Mesenchymal stem cell (in vitro differentiated cells and primary cell): ENCODE measurements at regions not wholly inside any gene's neighbourhood (a gene's known extent, or its start where the extent isn't known, plus 50 kb on each side); places are given as distances from the start of the nearest gene placed in this dataset.

Source experiments
- DNase-seq: peaks from one replicate; pipeline ENCODE4 v3.0.0-alpha.2; 2013
- H2AFZ ChIP-seq: one replicate; pipeline ENCODE4 v1.6.1; 2013; ENCODE audit warnings: low read depth, mild to moderate bottlenecking, control low read depth, inconsistent platforms, low read length, moderate library complexity
- H2AK5ac ChIP-seq: 2 replicates; pipeline ENCODE4 v1.6.1; 2013; ENCODE audit warnings: low read length, moderate library complexity, mild to moderate bottlenecking, inconsistent platforms; ENCODE audit not compliant: severe bottlenecking
- H2BK120ac ChIP-seq: one replicate; pipeline ENCODE4 v1.6.1; 2013; ENCODE audit warnings: low read depth, mild to moderate bottlenecking, inconsistent platforms, low read length, moderate library complexity
- H2BK12ac ChIP-seq, 2 experiments: one replicate each; pipeline ENCODE4 v1.6.1; 2013; ENCODE audit warnings: inconsistent platforms in 2 of 2, low read length in 2 of 2, mild to moderate bottlenecking in 2 of 2, moderate library complexity in 2 of 2, control low read depth in 1 of 2
- H2BK15ac ChIP-seq: one replicate; pipeline ENCODE4 v1.6.1; 2013; ENCODE audit warnings: mild to moderate bottlenecking, low read depth, inconsistent platforms; ENCODE audit not compliant: poor library complexity, severe bottlenecking
- H2BK5ac ChIP-seq: 2 replicates; pipeline ENCODE4 v1.6.1; 2013; ENCODE audit warnings: low read depth, mild to moderate bottlenecking, low read length, control low read depth, inconsistent platforms; ENCODE audit not compliant: poor library complexity, severe bottlenecking
- H3K14ac ChIP-seq, 2 experiments: one replicate each; pipeline ENCODE4 v1.6.1; 2013; ENCODE audit warnings: inconsistent platforms in 2 of 2, low read length in 2 of 2, control low read depth in 1 of 2, mild to moderate bottlenecking in 1 of 2, moderate library complexity in 1 of 2
- H3K18ac ChIP-seq, 2 experiments: one replicate each; pipeline ENCODE4 v1.6.1; 2013; ENCODE audit warnings: inconsistent platforms in 2 of 2, low read length in 2 of 2, control low read depth in 1 of 2, low read depth in 1 of 2, mild to moderate bottlenecking in 1 of 2
- H3K23ac ChIP-seq, 2 experiments: one replicate each; pipeline ENCODE4 v1.6.1; 2013; ENCODE audit warnings: inconsistent platforms in 2 of 2, low read length in 2 of 2, mild to moderate bottlenecking in 2 of 2, moderate library complexity in 2 of 2, control low read depth in 1 of 2
- H3K27ac ChIP-seq: 2 replicates; pipeline ENCODE4 v1.5.1; 2013; ENCODE audit warnings: mild to moderate bottlenecking, moderate library complexity, low read length, control low read depth, inconsistent platforms; ENCODE audit not compliant: poor library complexity, severe bottlenecking
- H3K27me3 ChIP-seq, 2 experiments: 2 replicates each; pipeline versions ENCODE4 v1.6.1 to v1.7.0; 2013; ENCODE audit warnings: low read length in 2 of 2, mild to moderate bottlenecking in 2 of 2, moderate library complexity in 2 of 2, control low read depth in 1 of 2, inconsistent platforms in 1 of 2; ENCODE audit not compliant: control insufficient read depth in 1 of 2, insufficient read depth in 1 of 2
- H3K36me3 ChIP-seq, 2 experiments: 2 replicates each; pipeline versions ENCODE4 v1.6.1 to v1.7.0; 2013; ENCODE audit warnings: low read length in 2 of 2, control low read depth in 1 of 2, inconsistent platforms in 1 of 2, low read depth in 1 of 2, mild to moderate bottlenecking in 1 of 2; ENCODE audit not compliant: insufficient read depth in 2 of 2, control insufficient read depth in 1 of 2
- H3K4ac ChIP-seq, 2 experiments: one replicate each; pipeline ENCODE4 v1.6.1; 2013; ENCODE audit warnings: inconsistent platforms in 2 of 2, low read length in 2 of 2, mild to moderate bottlenecking in 2 of 2, moderate library complexity in 2 of 2, control low read depth in 1 of 2, low read depth in 1 of 2
- H3K4me1 ChIP-seq: 2 replicates; pipeline ENCODE4 v1.6.1; 2013; ENCODE audit warnings: low read depth, low read length, control low read depth; ENCODE audit not compliant: control insufficient read depth, insufficient read depth
- H3K4me2 ChIP-seq: 2 replicates; pipeline ENCODE4 v1.6.1; 2013; ENCODE audit warnings: low read length, mild to moderate bottlenecking, inconsistent platforms; ENCODE audit not compliant: poor library complexity, severe bottlenecking
- H3K4me3 ChIP-seq, 2 experiments: 2 replicates each; pipeline versions ENCODE4 v1.5.1 to v1.7.0; 2013; ENCODE audit warnings: low read length in 2 of 2, mild to moderate bottlenecking in 2 of 2, control low read depth in 1 of 2, low read depth in 1 of 2; ENCODE audit not compliant: insufficient read depth in 1 of 2
- H3K79me1 ChIP-seq: replicated peaks from 2 replicates; pipeline ENCODE4 v1.6.1; 2013; ENCODE audit warnings: mild to moderate bottlenecking, control low read depth, low read length, inconsistent platforms; ENCODE audit not compliant: poor library complexity, severe bottlenecking
- H3K9ac ChIP-seq: 2 replicates; pipeline ENCODE4 v1.7.0; 2013; ENCODE audit warnings: mild to moderate bottlenecking, low read length, moderate library complexity
- H3K9me3 ChIP-seq: 2 replicates; pipeline ENCODE4 v1.7.0; 2013; ENCODE audit warnings: mild to moderate bottlenecking, low read length; ENCODE audit not compliant: control insufficient read depth
- H4K8ac ChIP-seq: one replicate; pipeline ENCODE4 v1.6.1; 2013; ENCODE audit warnings: inconsistent platforms, mild to moderate bottlenecking, low read length, moderate library complexity
- H4K91ac ChIP-seq: one replicate; pipeline ENCODE4 v1.6.1; 2013; ENCODE audit warnings: mild to moderate bottlenecking, low read length, inconsistent platforms
- WGBS: methylation state at CpG from one replicate; pipeline ENCODE4 v1.1.7; 2013; ENCODE audit warnings: mixed read lengths; 5-methylcytosine and 5-hydroxymethylcytosine counted together

DNA sequence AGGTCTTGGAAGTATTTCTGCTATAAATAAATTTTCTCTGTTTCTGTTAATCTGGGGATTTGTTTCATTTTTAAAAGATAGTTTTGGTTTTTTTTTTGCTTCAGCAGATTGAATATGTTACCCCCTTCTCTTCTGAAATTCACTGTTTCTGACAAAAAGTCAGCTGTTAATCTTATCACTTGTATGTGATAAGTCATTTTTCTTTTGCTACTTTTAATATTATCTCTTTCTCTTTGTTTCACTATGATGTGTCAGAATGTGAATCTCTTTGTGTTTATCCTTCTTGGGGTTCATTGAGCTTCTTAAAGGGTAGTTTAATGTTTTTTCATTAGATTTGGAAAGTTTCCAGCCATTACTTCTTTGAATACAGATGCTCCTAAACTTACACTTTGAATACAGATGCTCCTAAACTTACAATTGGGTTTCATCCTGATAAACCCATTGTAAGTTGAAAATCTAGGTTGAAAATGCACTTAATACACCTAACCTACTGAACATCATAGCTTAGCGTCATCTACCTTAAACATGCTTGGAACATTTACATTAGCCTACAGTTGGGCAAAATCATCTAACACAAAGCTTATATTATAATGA is 154.2 kb upstream of the COL21A1 start:
- peaks cover 8% of the 10 kb centered on the region for H3K4me1 ChIP-seq
- 100% methylated on average over 1 of the region's 1 CpG for WGBS
- no peak overlapping the region for H2BK5ac ChIP-seq

GRCh38 chr6:56400273-56400672 is 152.9 kb upstream of the COL21A1 start:
- Histone ChIP-seq H3K79me1 (no peaks in the 10 kb centered on the region), H3K4me2 (peak overlapping the region; percentile 62), H3K4me3 (no peak overlapping the region), H3K14ac (no peak overlapping the region), H2BK5ac (no peak overlapping the region), H3K27me3 (no peaks in the 10 kb centered on the region), H3K4ac (no peak overlapping the region), H3K36me3 (no peaks in the 10 kb centered on the region), H3K9me3 (peaks cover 18% of the 10 kb centered on the region), H3K18ac (no peak overlapping the region), H3K23ac (no peak overlapping the region), H2AFZ (no peak overlapping the region), H2BK15ac (no peak overlapping the region), H2BK120ac (no peak overlapping the region), H3K4me1 (peaks cover 7% of the 10 kb centered on the region), H3K27ac (peak overlapping the region; percentile 68), H3K9ac (no peak overlapping the region), H4K8ac (no peak overlapping the region), H2AK5ac (no peak overlapping the region), H4K91ac (no peak overlapping the region), H2BK12ac (no peak overlapping the region)
- 86% methylated on average over 4 of the region's 4 CpGs for WGBS
- no peak for DNase-seq

More for the DNA sequence above, 154.2 kb upstream of the COL21A1 start:
- Histone ChIP-seq H3K18ac (no peak overlapping the region), H3K27ac (no peak overlapping the region), H2BK12ac (no peak overlapping the region), H2BK120ac (no peak overlapping the region), H2AK5ac (no peak overlapping the region), H2BK15ac (no peak overlapping the region), H3K4me3 (no peak overlapping the region), H4K8ac (no peak overlapping the region), H3K27me3 (no peaks in the 10 kb centered on the region), H3K4me2 (no peak overlapping the region), H3K23ac (no peak overlapping the region), H3K14ac (no peak overlapping the region), H2AFZ (no peak overlapping the region), H3K9me3 (peaks cover 11% of the 10 kb centered on the region), H3K9ac (no peak overlapping the region), H3K79me1 (no peaks in the 10 kb centered on the region), H3K36me3 (no peaks in the 10 kb centered on the region), H3K4ac (no peak overlapping the region), H4K91ac (no peak overlapping the region)
- no peak for DNase-seq

DNA sequence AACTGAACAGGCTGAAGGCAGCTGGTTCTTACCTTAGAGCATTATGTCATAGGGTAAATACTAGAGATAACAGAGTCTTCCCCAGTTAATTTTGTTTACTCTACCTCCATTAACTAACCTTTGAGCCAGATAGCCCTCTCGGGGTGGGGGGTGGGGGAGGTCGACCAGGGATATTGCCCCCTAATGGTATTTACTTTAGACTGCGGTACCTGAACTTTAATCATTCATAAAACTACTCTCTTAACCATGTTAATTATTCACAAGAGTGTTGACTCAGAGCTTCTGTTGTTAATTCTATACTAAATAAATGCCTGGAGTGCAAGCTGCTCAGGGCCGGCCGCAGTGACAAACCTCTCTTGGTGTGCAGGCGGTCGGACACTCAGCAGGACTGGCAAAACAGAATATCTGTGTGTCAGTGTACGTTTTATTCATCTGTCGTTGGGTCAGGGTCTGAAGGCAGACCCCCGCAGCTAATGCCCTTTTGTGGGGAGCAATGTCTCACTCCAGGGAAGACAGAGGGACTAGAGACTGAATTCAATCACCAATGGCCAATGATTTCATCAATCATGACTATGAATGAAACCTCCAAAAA is 152.4 kb upstream of the COL21A1 start:
- no peak overlapping the region for H3K14ac ChIP-seq
- no peak overlapping the region for H3K4ac ChIP-seq
- H3K36me3 ChIP-seq, result no peaks in the 10 kb centered on the region
- H3K9ac ChIP-seq, result no peak overlapping the region
- no peak overlapping the region for H2BK12ac ChIP-seq
- H3K79me1 ChIP-seq, result no peaks in the 10 kb centered on the region
- no peak overlapping the region for H3K18ac ChIP-seq
- no peak overlapping the region for H4K91ac ChIP-seq
- peaks cover 5% of the 10 kb centered on the region for H3K4me1 ChIP-seq
- 93% methylated on average over 7 of the region's 10 CpGs for WGBS
- H2AK5ac ChIP-seq, result no peak overlapping the region
- H4K8ac ChIP-seq, result no peak overlapping the region
- no peak overlapping the region for H2BK15ac ChIP-seq
- no peak overlapping the region for H3K4me3 ChIP-seq
- H3K23ac ChIP-seq, result no peak overlapping the region
- H2BK5ac ChIP-seq, result no peak overlapping the region
- H2AFZ ChIP-seq, result no peak overlapping the region
- peaks cover 18% of the 10 kb centered on the region for H3K9me3 ChIP-seq
- H3K4me2 ChIP-seq, result peak overlapping the region; percentile 43
- no peak for DNase-seq
- H2BK120ac ChIP-seq, result no peak overlapping the region
- peak overlapping the region; percentile 76 for H3K27ac ChIP-seq
- no peaks in the 10 kb centered on the region for H3K27me3 ChIP-seq

DNA sequence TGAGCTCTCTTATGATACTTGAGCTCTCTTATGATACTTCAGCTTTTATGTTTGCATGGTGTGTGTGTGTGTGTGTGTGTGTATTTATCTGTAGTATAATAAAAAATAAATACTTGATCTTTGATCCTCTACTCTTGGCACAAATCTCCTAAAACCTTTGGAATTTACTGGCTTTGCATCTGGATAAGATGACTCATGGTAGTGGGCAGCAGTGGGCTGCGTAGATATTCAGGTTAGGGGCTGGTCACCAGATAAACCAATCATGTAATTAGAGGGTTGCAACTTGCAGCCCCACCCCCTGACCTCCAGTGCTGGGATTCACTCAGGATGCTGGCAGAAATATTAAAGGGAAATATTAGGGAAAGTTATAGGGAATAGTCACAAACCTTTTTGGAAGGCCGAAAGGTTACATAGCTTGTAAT is 151.9 kb upstream of the COL21A1 start:
- no peak overlapping the region for H3K4ac ChIP-seq
- H3K36me3 ChIP-seq, result no peaks in the 10 kb centered on the region
- no peak overlapping the region for H3K4me3 ChIP-seq
- no peak overlapping the region for H2BK15ac ChIP-seq
- H3K9me3 ChIP-seq, result peaks cover 18% of the 10 kb centered on the region
- no peaks in the 10 kb centered on the region for H3K27me3 ChIP-seq
- no peak overlapping the region for H3K14ac ChIP-seq
- H3K79me1 ChIP-seq, result no peaks in the 10 kb centered on the region
- H3K4me1 ChIP-seq, result peaks cover 7% of the 10 kb centered on the region
- no peak overlapping the region for H2BK12ac ChIP-seq
- H2BK5ac ChIP-seq, result no peak overlapping the region
- no peak overlapping the region for H2AFZ ChIP-seq
- peak overlapping the region; percentile 76 for H3K27ac ChIP-seq
- no peak overlapping the region for H2AK5ac ChIP-seq
- whole genome bisulfite sequencing, result 27% methylated on average over 1 of the region's 2 CpGs
- H4K8ac ChIP-seq, result no peak overlapping the region
- H4K91ac ChIP-seq, result no peak overlapping the region
- no peak overlapping the region for H3K9ac ChIP-seq
- no peak for DNase-seq
- H3K23ac ChIP-seq, result no peak overlapping the region
- no peak overlapping the region for H2BK120ac ChIP-seq
- peak overlapping the region; percentile 14 for H3K4me2 ChIP-seq
- no peak overlapping the region for H3K18ac ChIP-seq
